ENCODE measurements at regions not wholly inside any gene's neighbourhood (a gene's known extent, or its start where the extent isn't known, plus 50 kb on each side); places are given as distances from the start of the nearest gene placed in this dataset.

DNA sequence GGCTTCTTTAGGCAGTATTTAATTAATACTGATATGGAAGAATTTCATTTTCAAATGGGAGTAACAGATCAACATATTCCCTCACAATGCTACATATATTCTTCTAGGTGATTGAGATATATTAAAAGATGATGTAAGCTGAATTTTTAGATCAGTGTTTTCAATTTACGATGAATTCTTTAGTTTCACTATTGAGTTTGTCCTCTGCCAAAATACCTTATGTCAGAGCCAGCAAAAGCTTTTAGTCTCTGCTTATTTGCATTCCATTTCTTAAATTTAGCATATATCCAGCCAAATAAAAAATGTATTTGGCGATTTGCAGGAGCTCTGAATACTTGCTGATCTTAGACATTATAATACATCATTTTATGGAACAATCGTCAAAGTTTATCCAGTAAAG is 144.3 kb downstream of the MOSPD2 start:
- H4K12ac ChIP-seq (ENCODE audit: low read depth, low read length) = no peak overlapping the region
- H3K9ac ChIP-seq (ENCODE audit: low read length) = no peak overlapping the region
- no peak overlapping the region for H3K18ac ChIP-seq (ENCODE audit: low read length)
- no peak overlapping the region for H2BK5ac ChIP-seq (ENCODE audit: low read depth, low read length, poor library complexity)
- H3K14ac ChIP-seq (ENCODE audit: low read length) = no peak overlapping the region
- no peaks in the 10 kb centered on the region for H3K9me3 ChIP-seq (ENCODE audit: insufficient read depth, low read depth, low read length)
- no peak overlapping the region for H3K27ac ChIP-seq (ENCODE audit: low read depth, low read length)
- no peak overlapping the region for H3K4me3 ChIP-seq (ENCODE audit: low read depth, low read length)
- no peaks in the 10 kb centered on the region for H3K27me3 ChIP-seq (ENCODE audit: insufficient read depth, low read length)
- no peak overlapping the region for H3K23ac ChIP-seq (ENCODE audit: low read length)
- H2AFZ ChIP-seq (ENCODE audit: insufficient read depth, low read length, poor library complexity) = no peak overlapping the region
- H3K4me2 ChIP-seq (ENCODE audit: low read length) = no peak overlapping the region
- no peak overlapping the region for H3K4ac ChIP-seq (ENCODE audit: low read depth, low read length)
- no peak for DNase-seq
- WGBS (ENCODE audit: extremely low coverage, insufficient coverage, insufficient read length) = no CpG with 5 or more reads among the region's 3 CpGs
- no peaks in the 10 kb centered on the region for H3K79me2 ChIP-seq (ENCODE audit: control insufficient read depth, insufficient read depth, low read length, poor library complexity)
- no peaks in the 10 kb centered on the region for H3K79me1 ChIP-seq (ENCODE audit: low read length)
- H2AK5ac ChIP-seq (ENCODE audit: low read length) = no peak overlapping the region
- no peaks in the 10 kb centered on the region for H3K4me1 ChIP-seq (ENCODE audit: control insufficient read depth in 1 of 2, insufficient read depth in 2 of 2, low read length in 2 of 2)
- no peak overlapping the region for H2BK12ac ChIP-seq (ENCODE audit: low read length)
- H3K36me3 ChIP-seq (ENCODE audit: control insufficient read depth in 1 of 2, insufficient read depth in 2 of 2, low read length in 2 of 2) = no peaks in the 10 kb centered on the region
- H4K8ac ChIP-seq (ENCODE audit: low read depth, low read length) = no peak overlapping the region
- H4K91ac ChIP-seq (ENCODE audit: low read depth, low read length) = no peak overlapping the region
- H2BK120ac ChIP-seq (ENCODE audit: insufficient read depth, low read length, poor library complexity) = no peak overlapping the region

DNA sequence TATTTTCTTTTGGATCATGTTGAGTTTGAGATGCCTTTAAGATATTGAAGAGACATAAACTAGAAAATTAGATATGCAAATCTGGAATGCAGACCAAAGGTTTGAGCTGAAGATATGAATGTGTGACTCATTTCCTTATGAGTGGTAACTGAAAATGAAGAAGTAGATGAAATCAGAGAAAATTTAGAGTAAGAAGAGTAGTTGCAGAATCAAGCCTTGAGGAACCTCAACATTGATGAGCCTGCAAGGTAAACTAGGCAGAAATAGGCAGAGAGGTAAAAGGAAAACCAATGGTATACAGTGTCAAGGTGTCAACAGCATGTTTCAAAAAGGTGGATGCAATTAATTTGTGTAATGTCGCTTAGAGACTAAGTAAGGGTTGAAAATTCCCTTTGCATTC is 142.8 kb downstream of the MOSPD2 start:
- no peaks in the 10 kb centered on the region for H3K4me1 ChIP-seq (ENCODE audit: control insufficient read depth in 1 of 2, insufficient read depth in 2 of 2, low read length in 2 of 2)
- H2AK5ac ChIP-seq (ENCODE audit: low read length) = no peak overlapping the region
- H3K27ac ChIP-seq (ENCODE audit: low read depth, low read length) = no peak overlapping the region
- H3K23ac ChIP-seq (ENCODE audit: low read length) = no peak overlapping the region
- no CpG with 5 or more reads among the region's 1 CpG for WGBS (ENCODE audit: extremely low coverage, insufficient coverage, insufficient read length)
- no peak overlapping the region for H3K4me2 ChIP-seq (ENCODE audit: low read length)
- H3K79me1 ChIP-seq (ENCODE audit: low read length) = no peaks in the 10 kb centered on the region
- no peak overlapping the region for H3K14ac ChIP-seq (ENCODE audit: low read length)
- H3K27me3 ChIP-seq (ENCODE audit: insufficient read depth, low read length) = no peaks in the 10 kb centered on the region
- no peak overlapping the region for H2BK120ac ChIP-seq (ENCODE audit: insufficient read depth, low read length, poor library complexity)
- H4K91ac ChIP-seq (ENCODE audit: low read depth, low read length) = no peak overlapping the region
- H2BK5ac ChIP-seq (ENCODE audit: low read depth, low read length, poor library complexity) = no peak overlapping the region
- H4K12ac ChIP-seq (ENCODE audit: low read depth, low read length) = no peak overlapping the region
- H4K8ac ChIP-seq (ENCODE audit: low read depth, low read length) = no peak overlapping the region
- no peak overlapping the region for H2BK12ac ChIP-seq (ENCODE audit: low read length)
- no peak for DNase-seq
- H3K9me3 ChIP-seq (ENCODE audit: insufficient read depth, low read depth, low read length) = no peaks in the 10 kb centered on the region
- H3K4me3 ChIP-seq (ENCODE audit: low read depth, low read length) = no peak overlapping the region
- H3K36me3 ChIP-seq (ENCODE audit: control insufficient read depth in 1 of 2, insufficient read depth in 2 of 2, low read length in 2 of 2) = no peaks in the 10 kb centered on the region
- no peak overlapping the region for H2AFZ ChIP-seq (ENCODE audit: insufficient read depth, low read length, poor library complexity)
- H3K79me2 ChIP-seq (ENCODE audit: control insufficient read depth, insufficient read depth, low read length, poor library complexity) = no peaks in the 10 kb centered on the region
- no peak overlapping the region for H3K18ac ChIP-seq (ENCODE audit: low read length)
- no peak overlapping the region for H3K9ac ChIP-seq (ENCODE audit: low read length)
- no peak overlapping the region for H3K4ac ChIP-seq (ENCODE audit: low read depth, low read length)

DNA sequence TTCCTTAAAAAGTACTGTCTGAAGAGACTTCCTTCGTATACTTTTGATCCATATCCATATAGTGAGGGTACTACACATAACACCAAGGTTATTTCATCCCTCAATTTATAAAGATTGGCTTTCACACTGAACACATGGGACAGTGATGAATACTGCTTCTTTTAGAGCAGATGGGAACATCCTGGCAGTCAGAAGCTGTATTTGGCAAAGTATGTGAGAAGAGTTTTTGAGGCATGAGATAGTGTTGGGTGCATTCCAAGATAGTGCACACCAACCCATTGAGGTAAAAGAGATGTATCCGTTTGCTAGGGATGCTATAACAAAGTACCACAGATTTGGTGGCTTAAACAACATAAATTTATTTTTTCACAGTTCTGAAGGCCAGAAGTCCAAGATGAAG is 141.1 kb downstream of the MOSPD2 start:
- Histone ChIP-seq H3K18ac (ENCODE audit: low read length) (no peak overlapping the region), H2BK5ac (ENCODE audit: low read depth, low read length, poor library complexity) (no peak overlapping the region), H3K27me3 (ENCODE audit: insufficient read depth, low read length) (no peaks in the 10 kb centered on the region), H4K91ac (ENCODE audit: low read depth, low read length) (no peak overlapping the region), H3K27ac (ENCODE audit: low read depth, low read length) (no peak overlapping the region), H4K8ac (ENCODE audit: low read depth, low read length) (no peak overlapping the region), H3K79me2 (ENCODE audit: control insufficient read depth, insufficient read depth, low read length, poor library complexity) (no peaks in the 10 kb centered on the region), H2BK12ac (ENCODE audit: low read length) (no peak overlapping the region), H2BK120ac (ENCODE audit: insufficient read depth, low read length, poor library complexity) (no peak overlapping the region), H3K4ac (ENCODE audit: low read depth, low read length) (no peak overlapping the region), H3K4me3 (ENCODE audit: low read depth, low read length) (no peak overlapping the region), H3K4me2 (ENCODE audit: low read length) (no peak overlapping the region), H2AFZ (ENCODE audit: insufficient read depth, low read length, poor library complexity) (no peak overlapping the region), H3K14ac (ENCODE audit: low read length) (no peak overlapping the region), H3K9me3 (ENCODE audit: insufficient read depth, low read depth, low read length) (no peaks in the 10 kb centered on the region), H3K23ac (ENCODE audit: low read length) (no peak overlapping the region), H3K79me1 (ENCODE audit: low read length) (no peaks in the 10 kb centered on the region), H3K4me1 (ENCODE audit: control insufficient read depth in 1 of 2, insufficient read depth in 2 of 2, low read length in 2 of 2) (no peaks in the 10 kb centered on the region), H2AK5ac (ENCODE audit: low read length) (no peak overlapping the region), H3K9ac (ENCODE audit: low read length) (no peak overlapping the region), H4K12ac (ENCODE audit: low read depth, low read length) (no peak overlapping the region), H3K36me3 (ENCODE audit: control insufficient read depth in 1 of 2, insufficient read depth in 2 of 2, low read length in 2 of 2) (no peaks in the 10 kb centered on the region)
- no peak for DNase-seq
- no CpG with 5 or more reads among the region's 2 CpGs for WGBS (ENCODE audit: extremely low coverage, insufficient coverage, insufficient read length)

DNA sequence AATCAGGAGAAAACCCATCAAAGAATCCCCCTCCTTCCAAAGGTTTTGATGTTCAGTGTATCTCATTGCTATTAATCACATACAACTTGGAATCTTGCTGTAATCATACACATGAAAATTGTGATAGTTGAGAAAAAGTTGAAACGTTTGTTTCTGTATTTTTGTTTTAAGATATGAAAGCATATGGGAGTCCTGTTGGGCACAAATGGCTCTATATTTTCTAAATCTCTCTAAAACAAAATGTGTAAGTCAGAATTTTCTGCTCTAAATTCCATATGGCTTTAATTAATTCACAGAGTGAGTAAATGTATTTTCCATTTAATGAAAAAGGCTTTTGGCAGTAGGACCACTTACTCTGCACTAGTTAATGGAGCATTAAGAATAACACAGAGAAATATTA is 140.2 kb downstream of the MOSPD2 start:
- Histone ChIP-seq H3K14ac (ENCODE audit: low read length) (no peak overlapping the region), H3K79me2 (ENCODE audit: control insufficient read depth, insufficient read depth, low read length, poor library complexity) (no peaks in the 10 kb centered on the region), H3K36me3 (ENCODE audit: control insufficient read depth in 1 of 2, insufficient read depth in 2 of 2, low read length in 2 of 2) (no peaks in the 10 kb centered on the region), H3K9ac (ENCODE audit: low read length) (no peak overlapping the region), H3K4me2 (ENCODE audit: low read length) (no peak overlapping the region), H3K9me3 (ENCODE audit: insufficient read depth, low read depth, low read length) (no peaks in the 10 kb centered on the region), H3K79me1 (ENCODE audit: low read length) (no peaks in the 10 kb centered on the region), H3K4me3 (ENCODE audit: low read depth, low read length) (no peak overlapping the region), H4K12ac (ENCODE audit: low read depth, low read length) (no peak overlapping the region), H3K4me1 (ENCODE audit: control insufficient read depth in 1 of 2, insufficient read depth in 2 of 2, low read length in 2 of 2) (no peaks in the 10 kb centered on the region), H2AK5ac (ENCODE audit: low read length) (no peak overlapping the region), H4K8ac (ENCODE audit: low read depth, low read length) (no peak overlapping the region), H2BK12ac (ENCODE audit: low read length) (no peak overlapping the region), H3K18ac (ENCODE audit: low read length) (no peak overlapping the region), H2BK120ac (ENCODE audit: insufficient read depth, low read length, poor library complexity) (no peak overlapping the region), H2AFZ (ENCODE audit: insufficient read depth, low read length, poor library complexity) (no peak overlapping the region), H3K27me3 (ENCODE audit: insufficient read depth, low read length) (no peaks in the 10 kb centered on the region), H4K91ac (ENCODE audit: low read depth, low read length) (no peak overlapping the region), H3K4ac (ENCODE audit: low read depth, low read length) (no peak overlapping the region), H2BK5ac (ENCODE audit: low read depth, low read length, poor library complexity) (no peak overlapping the region), H3K27ac (ENCODE audit: low read depth, low read length) (no peak overlapping the region), H3K23ac (ENCODE audit: low read length) (no peak overlapping the region)
- WGBS (ENCODE audit: extremely low coverage, insufficient coverage, insufficient read length) = no CpG with 5 or more reads among the region's 1 CpG
- no peak for DNase-seq

Measured in trophoblast cell (in vitro differentiated cells and primary cell).